Anterior cingulate cortex (tissue), 58 donors: ENCODE measurements at regions not wholly inside any gene's neighbourhood (a gene's known extent, or its start where the extent isn't known, plus 50 kb on each side); places are given as distances from the start of the nearest gene placed in this dataset.

ENCODE experiments used
- DNase-seq, 58 donors: peaks; one replicate each; lab custom pipeline; 2025; lab: John Stamatoyannopoulos, UW

- DNase-seq: no peak
Observed at GRCh38 chr2:153802671-153803070, 69.1 kb upstream of the GALNT13 start.

DNA sequence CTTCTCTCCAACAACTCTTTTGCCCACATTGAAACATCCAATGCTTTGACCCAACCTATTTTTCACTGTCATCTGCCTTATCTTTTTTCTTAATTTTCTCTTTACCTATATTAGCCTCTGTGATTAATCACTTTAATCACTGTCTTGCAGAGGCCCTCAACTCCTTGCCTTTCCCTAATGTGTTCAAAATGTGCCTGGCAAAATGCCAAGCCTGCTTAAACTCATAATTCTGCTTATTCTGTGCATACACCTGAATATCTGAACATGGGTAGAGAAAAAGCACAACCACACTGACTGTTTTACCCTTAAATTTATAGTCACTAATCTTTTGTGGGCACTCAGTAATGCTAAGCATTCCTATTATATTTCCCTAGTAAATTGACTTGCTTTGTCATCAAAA is 63.0 kb upstream of the GALNT13 start:
- DNase-seq: no peak

DNA sequence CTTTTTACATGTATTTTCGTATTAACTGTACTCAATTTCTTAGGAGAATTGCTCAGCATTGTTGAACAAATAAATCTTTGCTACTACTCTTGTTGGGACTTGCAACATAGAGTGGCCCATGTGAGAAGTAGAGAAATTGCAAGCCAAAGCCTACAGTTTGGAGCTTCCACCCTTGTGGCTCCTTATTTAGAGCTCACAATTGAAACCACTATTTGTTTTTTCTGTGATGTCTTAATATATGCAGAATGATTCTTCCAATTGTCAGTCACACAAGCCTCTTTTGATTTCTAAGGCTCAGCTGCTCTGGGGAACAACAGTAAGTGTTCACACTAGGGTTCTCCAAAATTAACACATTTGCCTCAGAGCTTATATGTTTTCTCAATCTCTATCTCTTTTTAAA is 60.2 kb upstream of the GALNT13 start:
- peak in 6 of 58 donors; percentile 2 to 66 (median 12) for DNase-seq

GRCh38 chr2:153812632-153813031 is 59.1 kb upstream of the GALNT13 start:
- no peak for DNase-seq

DNA sequence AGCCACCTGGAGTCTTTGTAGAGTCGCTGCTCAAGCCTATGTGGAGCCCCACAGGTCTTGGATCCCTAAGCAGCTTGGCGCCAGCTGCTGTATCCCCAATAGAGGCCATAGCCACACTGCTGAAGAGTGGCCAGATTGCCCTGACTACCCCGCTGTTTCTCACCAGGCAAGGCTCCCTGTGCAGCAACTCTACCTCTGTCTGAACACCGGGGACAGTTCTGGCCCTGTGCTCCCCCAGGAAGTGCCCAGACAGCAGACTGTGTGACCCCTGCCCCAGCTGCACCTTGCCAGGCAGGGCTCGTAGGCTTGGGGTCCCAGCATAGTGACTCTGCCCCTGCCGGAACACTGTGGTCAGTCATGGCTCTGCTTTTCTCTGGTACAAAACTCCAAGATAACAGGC is 53.5 kb upstream of the GALNT13 start:
- no peak for DNase-seq

- no peak for DNase-seq
Observed at GRCh38 chr2:153819074-153819473, 52.6 kb upstream of the GALNT13 start.

DNA sequence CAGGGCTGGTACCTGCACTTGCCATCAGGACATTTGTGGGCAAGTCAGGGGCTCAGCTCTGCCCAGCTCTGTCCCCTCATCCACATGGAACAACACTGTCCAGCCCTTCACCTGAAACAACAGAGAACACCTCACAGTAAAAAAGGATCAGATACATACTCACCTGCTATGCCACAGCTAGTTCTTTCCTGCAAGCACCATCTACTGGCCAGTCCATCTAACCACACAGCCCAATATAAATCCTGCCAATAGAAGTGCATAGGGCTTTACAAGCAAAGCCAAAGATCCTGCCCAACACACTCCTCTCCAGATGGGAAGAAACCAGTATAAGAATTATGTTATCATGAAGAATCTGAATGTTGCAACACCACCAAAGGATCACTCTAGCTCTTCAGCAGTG is 52.2 kb upstream of the GALNT13 start:
- no peak for DNase-seq
